WTC11 (cell line): ENCODE measurements at regions not wholly inside any gene's neighbourhood (a gene's known extent, or its start where the extent isn't known, plus 50 kb on each side); places are given as distances from the start of the nearest gene placed in this dataset.
A peak's percentile ranks its signal among the peaks of the same experiment; 100 is the strongest.

Source experiments
- ATAC-seq: fragments of 200-7000 bp; cut with Tn5 transposase; 2 replicates; pipeline ENCODE4 v1.10.0; 2021; ENCODE audit warnings: mild to moderate bottlenecking, moderate library complexity
- CTCF ChIA-PET: fragments of 300-600 bp; sonication (Branson Sonifier 250); formaldehyde crosslinking; loops from one replicate; lab custom pipeline; 2021; ENCODE audit warnings: antibody characterized with exemption; lab: Charles Lee
- POLR2A ChIA-PET: fragments of 350-600 bp; sonication (Branson Sonifier 250); formaldehyde crosslinking; loops from one replicate; lab custom pipeline; 2021; ENCODE audit warnings: antibody characterized with exemption; lab: Charles Lee
- DNase-seq: peaks from one replicate; pipeline ENCODE4 v3.0.0; 2021; ENCODE audit warnings: low spot score
- H3K27ac Mint-ChIP-seq: 2 replicates; pipeline ENCODE4 v1.8.0; 2021; ENCODE audit warnings: mixed read lengths
- H3K27me3 Mint-ChIP-seq: 2 replicates; pipeline ENCODE4 v1.8.0; 2021; ENCODE audit warnings: low read depth, mild to moderate bottlenecking, moderate library complexity, mixed read lengths
- H3K36me3 Mint-ChIP-seq: 2 replicates; pipeline ENCODE4 v1.8.0; 2021; ENCODE audit warnings: mixed read lengths
- H3K4me1 Mint-ChIP-seq: 2 replicates; pipeline ENCODE4 v1.8.0; 2022; ENCODE audit warnings: mixed read lengths
- H3K4me3 Mint-ChIP-seq: 2 replicates; pipeline ENCODE4 v1.8.0; 2021; ENCODE audit warnings: mild to moderate bottlenecking, moderate library complexity, mixed read lengths
- H3K9me3 Mint-ChIP-seq: 2 replicates; pipeline ENCODE4 v1.8.0; 2021; ENCODE audit warnings: mixed read lengths
- ARID4B ChIP-seq: sonication (generic); formaldehyde crosslinking; IDR thresholded peaks from 2 replicates; pipeline ENCODE4 v1.8.0; 2023; ENCODE audit warnings: missing genetic modification reagents, mild to moderate bottlenecking, borderline replicate concordance
- ATF1 ChIP-seq: sonication (generic); formaldehyde crosslinking; IDR thresholded peaks from 2 replicates; pipeline ENCODE4 v1.8.1; 2023; ENCODE audit warnings: mild to moderate bottlenecking, moderate library complexity, missing genetic modification reagents
- CBFB ChIP-seq: sonication (generic); formaldehyde crosslinking; IDR thresholded peaks from 2 replicates; pipeline ENCODE4 v1.8.1; 2022; ENCODE audit warnings: mild to moderate bottlenecking, low read depth, missing genetic modification reagents
- FOXP4 ChIP-seq: sonication (generic); formaldehyde crosslinking; IDR thresholded peaks from 2 replicates; pipeline ENCODE4 v1.8.0; 2022; ENCODE audit warnings: mild to moderate bottlenecking, missing genetic modification reagents
- GRHL2 ChIP-seq: fragments of 250-450 bp; sonication (Bioruptor Pico); IDR thresholded peaks from 2 replicates; pipeline ENCODE4 v1.8.0; 2022; ENCODE audit warnings: mild to moderate bottlenecking, moderate library complexity; ENCODE audit not compliant: insufficient replicate concordance, severe bottlenecking
- JAZF1 ChIP-seq: fragments of 250-450 bp; sonication (Bioruptor Pico); IDR thresholded peaks from 2 replicates; pipeline ENCODE4 v1.9.0; 2021; ENCODE audit warnings: moderate library complexity, mild to moderate bottlenecking, inconsistent platforms
- MXD4 ChIP-seq: fragments of 250-450 bp; sonication (Bioruptor Pico); IDR thresholded peaks from 2 replicates; pipeline ENCODE4 v1.8.0; 2021; ENCODE audit warnings: mild to moderate bottlenecking, moderate library complexity, borderline replicate concordance
- PRRX2 ChIP-seq: fragments of 250-450 bp; sonication (Bioruptor Pico); IDR thresholded peaks from 2 replicates; pipeline ENCODE4 v1.8.0; 2021; ENCODE audit warnings: mild to moderate bottlenecking
- SMAD4 ChIP-seq: sonication (generic); formaldehyde crosslinking; IDR thresholded peaks from 2 replicates; pipeline ENCODE4 v1.8.0; 2022; ENCODE audit warnings: mild to moderate bottlenecking, missing genetic modification reagents
- SOX15 ChIP-seq: fragments of 250-450 bp; sonication (Bioruptor Pico); IDR thresholded peaks from 2 replicates; pipeline ENCODE4 v1.9.0; 2021; ENCODE audit warnings: mild to moderate bottlenecking
- SP1 ChIP-seq: sonication (generic); formaldehyde crosslinking; conservative IDR thresholded peaks from 2 replicates; pipeline ENCODE4 v1.8.1; 2022; ENCODE audit warnings: missing genetic modification reagents
- ZNF281 ChIP-seq: sonication (generic); formaldehyde crosslinking; IDR thresholded peaks from 2 replicates; pipeline ENCODE4 v1.8.0; 2023; ENCODE audit warnings: mild to moderate bottlenecking, missing genetic modification reagents
- ZNF317 ChIP-seq: sonication (generic); formaldehyde crosslinking; IDR thresholded peaks from 2 replicates; pipeline ENCODE4 v1.8.1; 2023; ENCODE audit warnings: low read depth, mild to moderate bottlenecking, moderate library complexity, missing genetic modification reagents, borderline replicate concordance
- ZNF396 ChIP-seq: fragments of 250-450 bp; sonication (Bioruptor Pico); IDR thresholded peaks from 2 replicates; pipeline ENCODE4 v1.8.0; 2021; ENCODE audit warnings: mild to moderate bottlenecking, moderate library complexity, borderline replicate concordance
- TF ChIP-seq, protein P1 (sequence below): fragments of 200-600 bp; IDR thresholded peaks from 2 replicates; pipeline ENCODE4 v1.8.0; 2022; ENCODE audit warnings: antibody characterized with exemption
- TF ChIP-seq, protein P2 (sequence below): fragments of 250-450 bp; sonication (Bioruptor Pico); IDR thresholded peaks from 2 replicates; pipeline ENCODE4 v1.9.0; 2021; ENCODE audit warnings: moderate library complexity, mild to moderate bottlenecking, inconsistent platforms, borderline replicate concordance

GRCh38 chr3:43879166-43879565, 188.4 kb downstream of the ABHD5 start (continued):
- peak; percentile 33; the same call in 1 of the 2 replicates for TF ChIP-seq ARID4B (CRISPR knock-in tag)
- TF ChIP-seq GRHL2 (CRISPR knock-in tag): no peak
- TF ChIP-seq, protein P1, sequence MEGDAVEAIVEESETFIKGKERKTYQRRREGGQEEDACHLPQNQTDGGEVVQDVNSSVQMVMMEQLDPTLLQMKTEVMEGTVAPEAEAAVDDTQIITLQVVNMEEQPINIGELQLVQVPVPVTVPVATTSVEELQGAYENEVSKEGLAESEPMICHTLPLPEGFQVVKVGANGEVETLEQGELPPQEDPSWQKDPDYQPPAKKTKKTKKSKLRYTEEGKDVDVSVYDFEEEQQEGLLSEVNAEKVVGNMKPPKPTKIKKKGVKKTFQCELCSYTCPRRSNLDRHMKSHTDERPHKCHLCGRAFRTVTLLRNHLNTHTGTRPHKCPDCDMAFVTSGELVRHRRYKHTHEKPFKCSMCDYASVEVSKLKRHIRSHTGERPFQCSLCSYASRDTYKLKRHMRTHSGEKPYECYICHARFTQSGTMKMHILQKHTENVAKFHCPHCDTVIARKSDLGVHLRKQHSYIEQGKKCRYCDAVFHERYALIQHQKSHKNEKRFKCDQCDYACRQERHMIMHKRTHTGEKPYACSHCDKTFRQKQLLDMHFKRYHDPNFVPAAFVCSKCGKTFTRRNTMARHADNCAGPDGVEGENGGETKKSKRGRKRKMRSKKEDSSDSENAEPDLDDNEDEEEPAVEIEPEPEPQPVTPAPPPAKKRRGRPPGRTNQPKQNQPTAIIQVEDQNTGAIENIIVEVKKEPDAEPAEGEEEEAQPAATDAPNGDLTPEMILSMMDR: peak; percentile 28
- TF ChIP-seq SP1 (CRISPR knock-in tag): no peak
- no peak for TF ChIP-seq SOX15 (CRISPR knock-in tag)
- TF ChIP-seq, protein P2, sequence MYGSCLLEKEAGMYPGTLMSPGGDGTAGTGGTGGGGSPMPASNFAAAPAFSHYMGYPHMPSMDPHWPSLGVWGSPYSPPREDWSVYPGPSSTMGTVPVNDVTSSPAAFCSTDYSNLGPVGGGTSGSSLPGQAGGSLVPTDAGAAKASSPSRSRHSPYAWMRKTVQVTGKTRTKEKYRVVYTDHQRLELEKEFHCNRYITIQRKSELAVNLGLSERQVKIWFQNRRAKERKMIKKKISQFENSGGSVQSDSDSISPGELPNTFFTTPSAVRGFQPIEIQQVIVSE (CRISPR knock-in tag): no peak
- TF ChIP-seq MXD4: no peak
- no peak for TF ChIP-seq FOXP4 (CRISPR knock-in tag)
- no peak for TF ChIP-seq ZNF317
- no peak for TF ChIP-seq PRRX2 (CRISPR knock-in tag)
- no peak for TF ChIP-seq ZNF281 (CRISPR knock-in tag)
- no peak for TF ChIP-seq ATF1 (CRISPR knock-in tag)
- TF ChIP-seq SMAD4: no peak
- no peak for TF ChIP-seq CBFB
- TF ChIP-seq JAZF1 (CRISPR knock-in tag): no peak

GRCh38 chr3:43882976-43883680, 192.4 kb downstream of the ABHD5 start:
- CTCF ChIA-PET: interaction anchor here (0.8 to 1.3 kb wide), 2 partner anchors 316 kb away, joined by 3 read pairs; no protein-coding TSS in a partner anchor
- Mint-ChIP-seq H3K9me3 (no peaks in the 10 kb centered on the region), H3K4me1 (peaks cover 29% of the 10 kb centered on the region), H3K27ac (no peak overlapping the region), H3K36me3 (no peaks in the 10 kb centered on the region), H3K27me3 (no peaks in the 10 kb centered on the region), H3K4me3 (no peak overlapping the region)
- DNase-seq (no peak), ATAC-seq (no peak)
- POLR2A ChIA-PET: no interaction called here
- no peak for TF ChIP-seq ZNF396
